GM10266 (cell line): ENCODE measurements at regions not wholly inside any gene's neighbourhood (a gene's known extent, or its start where the extent isn't known, plus 50 kb on each side); places are given as distances from the start of the nearest gene placed in this dataset.

Experiments used
- DNase-seq: peaks from one replicate; pipeline ENCODE4 v3.0.0; 2012; ENCODE audit errors: extremely low spot score
- CTCF ChIP-seq: IDR thresholded peaks from 2 replicates; pipeline ENCODE4 v1.5.1; 2012; ENCODE audit warnings: mild to moderate bottlenecking, low read depth; ENCODE audit not compliant: control insufficient read depth, insufficient read depth; ENCODE audit errors: missing control alignments

- TF ChIP-seq CTCF = no peak
- DNase-seq = no peak
These were observed 155.3 kb downstream of the FHIP1A start for GRCh38 chr4:151564321-151564720.

GRCh38 chr4:151565583-151565982 lies 156.6 kb downstream of the FHIP1A start:
- no peak for TF ChIP-seq CTCF
- DNase-seq = no peak

- no peak for TF ChIP-seq CTCF
- no peak for DNase-seq
These were observed 157.1 kb downstream of the FHIP1A start for GRCh38 chr4:151566053-151566452.

GRCh38 chr4:151567056-151567455 lies 158.1 kb downstream of the FHIP1A start:
- DNase-seq = no peak
- TF ChIP-seq CTCF = no peak

- no peak for TF ChIP-seq CTCF
- DNase-seq = no peak
These were observed 160.0 kb downstream of the FHIP1A start for GRCh38 chr4:151568966-151569365.

GRCh38 chr4:151569650-151570049 lies 160.7 kb downstream of the FHIP1A start:
- no peak for TF ChIP-seq CTCF
- no peak for DNase-seq

GRCh38 chr4:151573474-151573873 lies 164.5 kb downstream of the FHIP1A start:
- no peak for DNase-seq
- TF ChIP-seq CTCF = no peak

- no peak for DNase-seq
- no peak for TF ChIP-seq CTCF
These were observed 165.0 kb downstream of the FHIP1A start for GRCh38 chr4:151573945-151574344.
